Activated naive CD8-positive, alpha-beta T cell treated with anti-CD3 and anti-CD28 coated beads for 36 hours (primary cell): ENCODE measurements at regions not wholly inside any gene's neighbourhood (a gene's known extent, or its start where the extent isn't known, plus 50 kb on each side); places are given as distances from the start of the nearest gene placed in this dataset.

Experiments
- DNase-seq: peaks from one replicate; pipeline ENCODE4 v3.0.0; 2021
- H3K27ac Mint-ChIP-seq: one replicate; pipeline ENCODE4 v1.8.0; 2022; ENCODE audit warnings: mild to moderate bottlenecking, moderate library complexity, mixed read lengths
- H3K27me3 Mint-ChIP-seq: one replicate; pipeline ENCODE4 v1.8.0; 2022; ENCODE audit warnings: mild to moderate bottlenecking, mixed read lengths
- H3K36me3 Mint-ChIP-seq: one replicate; pipeline ENCODE4 v1.8.0; 2021; ENCODE audit warnings: mild to moderate bottlenecking, mixed read lengths
- H3K4me1 Mint-ChIP-seq: one replicate; pipeline ENCODE4 v1.8.0; 2021; ENCODE audit warnings: mixed read lengths
- H3K4me3 Mint-ChIP-seq: one replicate; pipeline ENCODE4 v1.8.0; 2022; ENCODE audit warnings: mild to moderate bottlenecking, moderate library complexity, mixed read lengths
- H3K9me3 Mint-ChIP-seq: one replicate; pipeline ENCODE4 v1.8.0; 2022; ENCODE audit warnings: mixed read lengths

DNA sequence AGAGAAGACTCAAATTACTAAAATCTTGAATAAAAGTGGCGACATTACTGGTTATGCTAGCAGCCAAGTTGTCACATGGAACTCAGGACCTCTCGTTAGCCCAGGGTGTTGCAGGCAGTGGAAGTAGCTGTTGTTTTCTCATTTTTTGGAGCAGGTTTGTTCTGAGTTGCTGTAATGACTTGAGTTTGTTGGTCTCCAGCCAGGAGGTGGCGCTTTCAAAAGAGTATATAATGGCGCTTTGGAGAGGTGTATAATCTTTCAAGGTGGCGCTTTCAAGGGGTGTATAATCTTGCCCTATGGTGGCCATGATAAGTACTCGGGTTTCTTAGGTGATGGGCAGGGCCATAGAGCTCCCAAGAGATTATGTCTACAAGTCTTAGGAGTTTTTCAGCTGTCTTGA is 632.7 kb downstream of the NTRK3 start:
- no peak overlapping the region for H3K27ac Mint-ChIP-seq
- H3K9me3 Mint-ChIP-seq = peaks cover 6% of the 10 kb centered on the region
- no peaks in the 10 kb centered on the region for H3K36me3 Mint-ChIP-seq
- no peak overlapping the region for H3K4me3 Mint-ChIP-seq
- no peak for DNase-seq
- H3K27me3 Mint-ChIP-seq = no peaks in the 10 kb centered on the region
- no peaks in the 10 kb centered on the region for H3K4me1 Mint-ChIP-seq

DNA sequence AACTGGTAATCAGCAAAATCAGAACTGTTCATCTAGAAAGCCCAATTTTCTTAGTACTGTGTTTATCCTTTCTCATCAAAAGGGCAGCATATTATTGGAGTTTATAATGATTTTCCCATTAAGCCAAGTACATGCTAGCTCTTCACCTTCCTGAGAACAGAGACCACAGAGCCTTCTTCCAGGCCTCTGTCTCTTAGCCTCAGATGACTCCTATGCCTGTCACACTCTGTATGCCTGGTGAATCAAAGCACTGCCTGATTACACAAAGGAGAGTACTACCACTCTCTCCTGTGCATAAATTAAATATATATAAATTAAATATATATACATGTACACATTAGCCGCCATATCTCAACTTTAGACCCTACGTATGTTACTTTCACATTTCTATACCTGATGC is 636.1 kb downstream of the NTRK3 start:
- H3K36me3 Mint-ChIP-seq = no peaks in the 10 kb centered on the region
- no peak overlapping the region for H3K27ac Mint-ChIP-seq

DNA sequence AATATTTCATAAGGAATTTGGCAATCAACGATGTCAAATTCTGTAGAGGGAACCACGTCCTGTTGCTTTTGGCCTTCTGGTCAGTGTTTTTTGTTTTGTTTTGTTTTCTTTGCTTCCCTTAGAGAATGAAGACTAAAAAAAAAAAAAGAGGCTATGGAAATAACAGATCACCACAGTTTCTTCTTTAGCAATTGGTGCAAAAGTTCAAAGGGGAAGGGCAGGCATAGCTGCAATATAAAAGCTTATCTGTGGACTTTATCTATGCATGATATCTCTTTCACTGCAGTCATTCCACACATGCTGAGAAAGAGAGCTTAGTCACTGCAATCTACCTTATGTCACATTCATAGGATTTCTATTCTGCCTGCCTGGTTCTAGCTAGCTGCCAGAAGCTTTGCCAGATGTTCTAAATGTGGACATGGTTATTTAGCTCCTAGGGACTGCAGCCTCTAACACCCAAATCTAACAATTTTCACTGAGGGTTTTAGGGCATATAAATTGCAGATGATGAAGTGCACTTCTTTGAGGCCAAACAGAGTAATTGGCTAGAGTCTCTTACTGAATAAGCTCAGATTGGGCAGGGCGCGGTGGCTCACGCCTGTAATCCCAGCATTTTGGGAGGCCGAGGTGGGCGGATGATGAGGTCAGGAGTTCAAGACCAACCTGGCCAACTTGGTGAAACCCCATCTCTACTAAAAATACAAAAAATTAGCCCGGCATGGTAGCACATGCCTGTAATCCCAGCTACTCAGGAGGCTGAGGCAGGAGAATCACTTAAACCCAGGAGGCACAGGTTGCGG is 637.2 kb downstream of the NTRK3 start:
- Mint-ChIP-seq H3K4me1 (no peaks in the 10 kb centered on the region), H3K36me3 (no peaks in the 10 kb centered on the region), H3K4me3 (no peak overlapping the region), H3K27me3 (peaks cover 5% of the 10 kb centered on the region), H3K9me3 (peaks cover 6% of the 10 kb centered on the region), H3K27ac (no peak overlapping the region)
- no peak for DNase-seq

More for the DNA sequence above, 636.1 kb downstream of the NTRK3 start:
- Mint-ChIP-seq H3K4me3 (no peak overlapping the region), H3K9me3 (peaks cover 6% of the 10 kb centered on the region), H3K27me3 (no peaks in the 10 kb centered on the region), H3K4me1 (no peaks in the 10 kb centered on the region)
- no peak for DNase-seq

DNA sequence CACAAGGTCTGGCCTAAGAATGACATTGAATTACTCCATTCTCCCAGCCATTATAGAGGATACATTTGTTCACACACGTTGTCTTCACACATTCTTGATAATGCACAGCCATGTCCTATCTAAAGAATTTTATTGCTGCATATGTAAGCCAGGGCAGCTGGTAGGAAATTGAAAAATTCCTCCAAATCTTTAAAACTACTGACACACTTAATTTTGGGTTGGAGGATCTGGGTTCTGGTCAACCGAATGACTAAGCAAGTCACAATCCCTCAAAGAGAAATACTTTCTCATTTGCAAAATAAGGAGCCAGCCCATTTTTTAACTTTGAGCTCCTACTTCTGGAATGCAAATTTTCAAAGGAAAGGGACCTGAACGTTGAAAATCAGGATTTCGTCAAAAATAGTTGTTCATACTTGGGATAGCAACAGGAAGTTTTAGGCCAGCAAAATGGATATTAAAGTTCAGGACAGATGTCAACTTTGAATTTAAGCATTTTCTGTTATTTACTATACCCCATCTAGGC is 638.3 kb downstream of the NTRK3 start:
- Mint-ChIP-seq H3K27ac (no peak overlapping the region), H3K9me3 (peaks cover 6% of the 10 kb centered on the region), H3K4me1 (no peaks in the 10 kb centered on the region), H3K27me3 (peaks cover 5% of the 10 kb centered on the region), H3K4me3 (no peak overlapping the region), H3K36me3 (no peaks in the 10 kb centered on the region)
- DNase-seq = no peak

DNA sequence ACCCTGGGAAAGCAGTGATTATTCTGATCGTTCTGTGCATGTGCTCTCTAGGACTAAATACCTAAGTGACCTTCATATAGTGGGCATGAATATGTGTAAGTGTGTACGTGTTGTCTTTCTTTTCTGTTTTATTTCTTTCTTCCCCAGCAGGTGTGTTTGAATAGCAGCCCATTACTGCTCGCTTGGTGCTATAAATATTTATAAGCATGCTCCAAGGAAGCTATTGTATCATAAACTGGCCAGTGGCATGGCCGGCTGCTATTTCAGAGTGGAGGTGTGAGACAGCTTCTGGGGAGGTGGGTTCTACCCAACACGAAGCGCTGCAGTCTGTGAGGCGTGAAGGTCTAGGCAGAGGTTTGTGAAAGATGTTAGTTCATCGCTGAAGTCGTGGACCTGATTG is 641.8 kb downstream of the NTRK3 start:
- Mint-ChIP-seq H3K4me3 (no peak overlapping the region), H3K36me3 (no peaks in the 10 kb centered on the region), H3K27me3 (peaks cover 5% of the 10 kb centered on the region), H3K4me1 (no peaks in the 10 kb centered on the region), H3K27ac (no peak overlapping the region), H3K9me3 (no peaks in the 10 kb centered on the region)
- no peak for DNase-seq

DNA sequence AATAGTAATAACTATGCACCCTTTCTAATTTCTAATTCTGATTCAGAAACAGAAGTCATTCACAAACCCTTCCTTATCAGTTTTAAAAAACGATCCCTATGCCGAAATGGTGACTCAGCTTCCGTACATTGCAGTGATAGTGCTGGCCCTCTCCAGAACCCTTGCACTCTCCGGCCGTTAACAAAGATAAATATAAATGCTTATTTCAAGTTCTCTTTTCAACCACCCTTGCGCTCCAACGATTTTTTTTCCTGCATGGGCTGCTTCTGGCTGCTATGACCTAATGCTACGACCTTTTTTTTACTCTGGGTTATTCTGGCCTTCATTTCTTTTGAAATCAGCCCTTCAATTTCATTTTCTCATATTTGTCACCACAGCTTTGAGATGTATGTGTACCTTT is 646.2 kb downstream of the NTRK3 start:
- peaks cover 5% of the 10 kb centered on the region for H3K27me3 Mint-ChIP-seq
- no peaks in the 10 kb centered on the region for H3K4me1 Mint-ChIP-seq
- no peaks in the 10 kb centered on the region for H3K36me3 Mint-ChIP-seq
- H3K27ac Mint-ChIP-seq = no peak overlapping the region
- no peak overlapping the region for H3K4me3 Mint-ChIP-seq
- DNase-seq = no peak
- H3K9me3 Mint-ChIP-seq = no peaks in the 10 kb centered on the region

DNA sequence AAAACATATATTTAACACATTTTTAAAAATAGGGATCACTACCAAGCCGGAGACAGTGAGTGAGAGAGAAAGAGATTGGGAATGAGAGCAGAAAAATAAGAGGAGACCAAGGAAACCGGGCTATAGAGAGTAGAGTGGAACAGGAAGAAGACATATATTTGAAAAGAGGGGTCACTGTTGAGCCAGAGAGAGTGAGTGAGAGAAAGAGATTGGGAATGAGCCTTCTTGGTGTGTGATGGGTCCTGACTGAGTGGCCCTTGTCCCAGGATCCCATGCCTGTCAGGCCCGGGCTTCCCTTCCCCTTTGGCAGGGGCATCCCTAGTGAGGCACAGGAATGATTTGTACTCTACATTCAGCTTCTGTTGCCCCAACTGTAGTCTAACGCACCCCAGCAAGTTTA is 646.6 kb downstream of the NTRK3 start:
- Mint-ChIP-seq H3K27ac (no peak overlapping the region), H3K27me3 (peaks cover 3% of the 10 kb centered on the region), H3K36me3 (no peaks in the 10 kb centered on the region), H3K4me1 (no peaks in the 10 kb centered on the region), H3K9me3 (no peaks in the 10 kb centered on the region), H3K4me3 (no peak overlapping the region)
- DNase-seq = no peak

DNA sequence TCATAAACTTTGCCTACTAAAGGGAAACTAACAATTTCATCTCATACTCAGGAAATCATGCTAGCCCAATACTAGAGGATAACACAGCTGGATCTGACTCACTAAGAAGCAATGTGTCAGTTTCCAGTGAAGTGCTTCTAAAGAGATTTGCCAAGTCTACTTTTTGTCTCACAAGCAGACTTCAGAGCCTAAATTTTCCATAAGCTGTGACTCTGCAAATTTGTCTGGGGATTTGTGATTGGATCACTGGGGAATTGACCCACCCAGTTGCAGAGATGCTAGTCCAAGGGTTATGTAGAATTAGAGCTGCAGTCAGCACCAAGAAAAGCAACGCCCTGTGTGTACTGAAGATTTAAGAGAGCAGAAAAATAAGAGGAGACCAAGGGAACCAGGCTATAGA is 647.1 kb downstream of the NTRK3 start:
- Mint-ChIP-seq H3K27ac (no peak overlapping the region), H3K9me3 (no peaks in the 10 kb centered on the region), H3K4me3 (no peak overlapping the region), H3K4me1 (no peaks in the 10 kb centered on the region), H3K27me3 (no peaks in the 10 kb centered on the region), H3K36me3 (no peaks in the 10 kb centered on the region)
- DNase-seq = no peak

DNA sequence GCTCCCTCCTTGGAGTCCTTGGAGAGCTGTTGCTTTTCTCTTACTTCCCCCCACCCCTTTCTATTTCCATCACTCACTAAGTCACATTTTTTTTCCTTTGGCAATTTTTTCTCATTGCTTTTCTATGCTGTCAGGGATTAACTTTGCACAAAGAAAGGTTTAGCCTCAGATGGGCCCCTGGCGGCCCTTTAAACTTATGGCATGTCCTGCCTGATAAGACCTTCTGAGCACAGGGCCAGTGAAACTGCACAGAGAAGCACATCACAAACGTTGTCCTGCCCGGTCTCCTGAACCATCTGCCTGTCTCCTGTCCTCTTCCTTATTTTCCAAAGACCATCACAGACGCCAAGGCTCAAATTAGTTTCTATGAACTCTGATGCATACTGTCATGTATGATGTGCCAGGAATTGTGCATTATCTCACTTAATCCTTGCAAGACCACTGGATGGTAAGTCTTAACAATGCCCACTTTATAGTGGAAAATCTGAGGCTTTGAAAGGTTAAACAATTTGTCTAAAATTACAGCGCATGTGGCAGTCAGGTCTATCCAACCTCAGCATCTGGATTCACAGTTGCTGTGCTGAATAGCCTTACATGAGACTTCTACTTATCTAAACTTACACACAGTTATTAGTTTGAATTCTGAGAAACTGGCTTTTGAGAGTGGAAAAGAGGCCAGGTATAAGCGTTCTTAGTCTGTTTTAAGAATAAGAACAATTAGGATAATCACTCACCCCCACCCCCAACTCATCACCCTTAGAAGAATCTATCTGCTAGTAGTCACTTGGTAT is 648.1 kb downstream of the NTRK3 start:
- H3K27ac Mint-ChIP-seq = no peak overlapping the region
- no peak for DNase-seq
- no peaks in the 10 kb centered on the region for H3K4me1 Mint-ChIP-seq
- H3K36me3 Mint-ChIP-seq = no peaks in the 10 kb centered on the region
- H3K4me3 Mint-ChIP-seq = no peak overlapping the region
- H3K27me3 Mint-ChIP-seq = no peaks in the 10 kb centered on the region
- no peaks in the 10 kb centered on the region for H3K9me3 Mint-ChIP-seq

DNA sequence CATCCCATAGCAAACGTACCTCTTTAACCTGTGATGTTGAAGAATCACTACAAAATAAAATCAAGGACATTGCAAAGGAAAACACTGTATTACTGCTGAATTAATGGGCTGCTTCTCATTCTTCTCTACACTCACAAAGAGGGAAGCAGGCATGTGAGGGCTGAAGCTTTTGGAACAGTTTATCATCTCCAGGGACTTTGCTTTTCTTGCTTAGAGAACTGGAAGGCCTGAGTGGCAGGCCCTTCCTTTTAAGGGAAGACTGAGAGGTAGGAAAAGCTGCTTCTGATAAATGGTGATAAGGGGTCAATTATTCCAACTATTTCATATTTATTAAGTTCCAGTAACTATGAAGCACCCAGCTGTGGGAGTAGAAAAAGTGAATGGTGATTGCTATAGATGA is 649.6 kb downstream of the NTRK3 start:
- DNase-seq = no peak
- H3K4me1 Mint-ChIP-seq = no peaks in the 10 kb centered on the region

DNA sequence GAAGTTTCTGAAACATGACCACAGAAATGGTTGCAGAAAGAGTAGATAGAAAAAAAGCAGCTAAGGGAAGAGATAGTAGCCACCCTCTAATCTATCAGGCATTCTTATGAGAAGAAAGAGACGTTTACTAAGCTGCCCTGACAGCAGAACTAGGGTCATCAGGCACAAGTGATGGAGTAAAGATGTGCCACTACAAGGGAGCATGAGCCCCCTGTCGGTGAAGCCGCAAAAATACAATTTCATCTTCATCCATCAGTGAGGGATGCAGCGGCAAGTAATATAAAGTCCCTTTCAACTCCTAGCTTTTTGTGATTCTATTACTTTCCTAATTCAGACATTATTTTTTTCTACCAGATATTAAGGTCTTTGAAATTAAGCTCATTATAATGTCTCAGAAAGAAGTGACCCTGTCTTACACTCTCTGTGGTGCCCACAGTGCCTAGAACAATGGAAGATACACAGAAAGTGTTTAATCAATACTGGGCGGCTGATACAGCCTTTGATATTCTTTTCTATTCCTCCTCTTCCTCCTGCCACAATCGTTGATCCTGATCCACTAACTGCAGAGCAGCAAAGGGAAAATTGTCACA is 651.6 kb downstream of the NTRK3 start:
- no peaks in the 10 kb centered on the region for H3K4me1 Mint-ChIP-seq
- H3K9me3 Mint-ChIP-seq = no peaks in the 10 kb centered on the region
- H3K4me3 Mint-ChIP-seq = no peak overlapping the region
- no peak for DNase-seq
- H3K27me3 Mint-ChIP-seq = peaks cover 4% of the 10 kb centered on the region
- no peak overlapping the region for H3K27ac Mint-ChIP-seq
- H3K36me3 Mint-ChIP-seq = no peaks in the 10 kb centered on the region

More for the DNA sequence above, 649.6 kb downstream of the NTRK3 start:
- no peaks in the 10 kb centered on the region for H3K9me3 Mint-ChIP-seq
- H3K27ac Mint-ChIP-seq = no peak overlapping the region
- H3K27me3 Mint-ChIP-seq = peaks cover 4% of the 10 kb centered on the region
- H3K36me3 Mint-ChIP-seq = no peaks in the 10 kb centered on the region
- H3K4me3 Mint-ChIP-seq = no peak overlapping the region

DNA sequence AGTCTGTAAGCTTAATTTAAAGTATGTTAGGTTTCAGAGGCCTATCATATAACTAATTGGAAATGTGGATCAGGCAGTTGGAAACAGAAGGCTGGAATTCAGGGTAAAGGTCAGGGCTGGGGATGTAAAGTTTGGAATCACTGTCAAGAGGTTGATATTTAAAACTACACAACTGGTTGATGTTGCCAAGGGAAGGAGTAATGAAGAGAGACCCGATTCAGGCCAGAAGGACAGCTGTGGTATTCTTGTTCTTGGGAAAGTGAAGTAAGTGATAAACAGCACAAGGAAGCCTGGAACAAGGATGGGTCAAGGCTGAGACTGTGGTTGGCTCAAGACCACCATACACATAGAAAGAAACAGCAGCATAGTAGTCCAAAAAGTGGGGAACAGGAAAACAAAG is 654.2 kb downstream of the NTRK3 start:
- Mint-ChIP-seq H3K27ac (no peak overlapping the region), H3K4me3 (no peak overlapping the region), H3K27me3 (peaks cover 4% of the 10 kb centered on the region), H3K9me3 (no peaks in the 10 kb centered on the region), H3K4me1 (peaks cover 6% of the 10 kb centered on the region), H3K36me3 (no peaks in the 10 kb centered on the region)
- no peak for DNase-seq

DNA sequence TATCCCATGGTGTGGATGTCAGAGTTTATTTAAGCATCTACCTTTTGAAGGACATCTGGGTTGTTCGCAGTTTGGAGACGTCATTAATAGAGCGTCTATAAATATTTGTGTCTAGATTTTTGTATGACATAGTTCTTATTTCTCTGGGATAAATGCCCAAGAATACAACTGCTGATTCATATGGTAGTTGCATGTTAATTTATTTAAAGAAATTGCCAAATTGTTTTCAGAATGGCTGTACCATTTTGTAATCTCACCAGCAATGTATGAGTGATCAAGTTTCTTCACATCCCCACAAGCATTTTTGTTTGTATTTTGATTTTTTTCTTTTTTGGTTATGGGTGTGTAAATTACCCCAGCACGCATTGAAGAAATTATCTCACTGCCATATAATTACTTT is 656.9 kb downstream of the NTRK3 start:
- Mint-ChIP-seq H3K9me3 (no peaks in the 10 kb centered on the region), H3K27me3 (peaks cover 4% of the 10 kb centered on the region), H3K4me3 (no peak overlapping the region), H3K36me3 (no peaks in the 10 kb centered on the region), H3K27ac (no peak overlapping the region), H3K4me1 (peaks cover 9% of the 10 kb centered on the region)
- no peak for DNase-seq

DNA sequence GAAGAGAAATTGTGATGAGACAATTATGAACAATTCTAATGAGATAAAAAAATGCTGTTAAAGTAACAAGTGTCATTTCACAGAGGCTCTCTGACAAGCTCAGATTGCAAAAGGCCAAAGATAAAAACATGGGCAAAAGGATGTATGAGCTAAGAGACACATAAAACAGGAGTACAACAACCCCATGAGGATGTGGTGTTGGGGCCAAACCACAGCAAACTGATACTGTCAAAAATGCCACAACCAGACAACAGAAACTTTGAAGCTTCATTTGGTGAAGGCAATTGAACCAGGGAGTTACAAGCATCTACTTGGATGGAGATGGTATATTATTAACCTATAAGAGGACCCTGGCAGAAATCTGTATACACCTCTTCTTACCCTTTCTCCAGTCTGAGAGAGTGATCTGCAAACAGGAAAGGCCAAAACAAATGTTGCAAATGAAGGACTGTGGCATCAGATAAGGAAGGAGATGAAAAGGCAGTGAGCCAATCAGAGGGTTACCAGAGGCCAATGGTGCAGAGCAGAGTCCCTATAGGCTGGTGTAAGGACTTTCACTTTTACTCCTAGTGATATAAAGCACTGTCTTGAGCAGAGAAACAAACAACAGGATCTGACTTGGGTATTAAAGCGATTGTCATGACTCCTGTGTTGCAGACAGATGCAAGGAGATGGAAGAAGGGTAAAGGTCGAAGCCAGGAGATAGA is 659.0 kb downstream of the NTRK3 start:
- no peaks in the 10 kb centered on the region for H3K9me3 Mint-ChIP-seq
- H3K27ac Mint-ChIP-seq = no peak overlapping the region
- peaks cover 4% of the 10 kb centered on the region for H3K27me3 Mint-ChIP-seq
- DNase-seq = no peak
- H3K4me1 Mint-ChIP-seq = peaks cover 9% of the 10 kb centered on the region
- no peaks in the 10 kb centered on the region for H3K36me3 Mint-ChIP-seq
- H3K4me3 Mint-ChIP-seq = no peak overlapping the region

DNA sequence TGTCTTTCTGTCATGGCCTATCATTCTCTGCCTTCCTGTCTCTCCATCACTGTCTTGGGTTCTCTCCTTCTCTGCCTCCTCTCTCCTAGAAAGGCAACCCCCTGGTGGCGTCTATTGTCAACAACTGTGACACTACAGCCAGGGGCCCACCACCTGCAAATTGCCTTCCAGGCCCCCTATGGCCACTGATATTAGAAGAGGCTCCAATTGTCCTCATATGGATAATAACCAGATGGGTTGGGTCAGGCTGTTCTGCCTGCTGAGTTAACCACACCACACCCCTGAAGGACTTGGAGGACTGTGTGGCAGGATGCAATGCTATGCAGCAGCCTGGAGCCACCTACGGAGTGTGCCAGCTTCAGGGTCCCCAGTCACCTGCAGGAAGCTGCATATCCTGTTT is 665.0 kb downstream of the NTRK3 start:
- no peaks in the 10 kb centered on the region for H3K27me3 Mint-ChIP-seq
- no peak overlapping the region for H3K4me3 Mint-ChIP-seq
- H3K4me1 Mint-ChIP-seq = no peaks in the 10 kb centered on the region
- DNase-seq = no peak
- H3K27ac Mint-ChIP-seq = no peak overlapping the region
- no peaks in the 10 kb centered on the region for H3K9me3 Mint-ChIP-seq
- no peaks in the 10 kb centered on the region for H3K36me3 Mint-ChIP-seq
